ENCODE measurements at regions not wholly inside any gene's neighbourhood (a gene's known extent, or its start where the extent isn't known, plus 50 kb on each side); places are given as distances from the start of the nearest gene placed in this dataset.
A peak's percentile ranks its signal among the peaks of the same experiment; 100 is the strongest.
"Not testable (repeated sequence)": the region's sequence is repeated elsewhere in the genome, so short reads cannot be mapped to it uniquely, and the experiment has no call there.

DNA sequence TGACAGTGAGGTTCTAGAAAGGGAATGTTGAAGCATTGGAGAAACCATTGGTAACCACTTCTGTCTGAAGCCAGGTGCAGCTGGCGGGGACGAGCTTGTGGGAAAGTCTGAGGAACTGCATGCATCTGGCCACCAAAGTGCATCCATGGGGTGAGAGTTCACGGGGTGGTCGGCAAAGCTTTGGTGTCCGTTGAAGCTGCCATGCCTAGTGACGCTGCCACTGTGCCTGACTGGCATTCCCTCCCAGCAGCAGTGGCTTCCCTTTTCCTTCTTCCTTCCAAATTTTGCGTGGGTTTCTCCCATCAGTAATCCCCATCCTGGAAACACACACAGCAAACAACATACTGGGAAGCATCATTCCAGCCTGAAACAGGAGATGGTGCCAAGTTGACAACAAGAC, 145.7 kb upstream of the ALDH1B1 start:
- H3K4me3 Mint-ChIP-seq: no peak overlapping the region
- no peaks in the 10 kb centered on the region for H3K27me3 Mint-ChIP-seq
- H3K27ac Mint-ChIP-seq: no peak overlapping the region
- DNase-seq: no peak
- no peaks in the 10 kb centered on the region for H3K9me3 Mint-ChIP-seq
- no peaks in the 10 kb centered on the region for H3K36me3 Mint-ChIP-seq (ENCODE audit: low read depth)
- H3K4me1 Mint-ChIP-seq (ENCODE audit: low read depth): no peaks in the 10 kb centered on the region

DNA sequence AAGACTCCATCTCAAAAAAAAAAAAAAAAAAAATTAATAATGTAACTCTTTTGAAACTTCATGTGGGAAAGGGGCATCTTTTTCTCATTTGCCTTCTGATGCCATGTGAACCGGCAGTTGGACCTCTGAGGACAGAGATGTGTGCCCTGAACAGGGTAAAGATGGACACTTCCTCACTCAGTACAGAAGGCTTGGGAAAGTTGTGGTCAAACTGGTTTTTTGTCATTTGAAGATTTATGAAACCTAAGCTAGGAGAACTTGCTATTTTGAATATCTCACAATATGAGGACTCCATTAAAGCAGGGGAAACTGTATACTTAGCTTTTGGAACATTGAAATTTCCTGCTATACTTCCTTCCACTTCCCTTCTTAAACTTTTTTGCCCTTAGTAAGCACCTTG, 147.5 kb upstream of the ALDH1B1 start:
- Mint-ChIP-seq H3K4me1 (ENCODE audit: low read depth) (no peaks in the 10 kb centered on the region), H3K4me3 (no peak overlapping the region), H3K36me3 (ENCODE audit: low read depth) (no peaks in the 10 kb centered on the region), H3K27me3 (no peaks in the 10 kb centered on the region), H3K27ac (no peak overlapping the region), H3K9me3 (no peaks in the 10 kb centered on the region)
- DNase-seq: no peak

DNA sequence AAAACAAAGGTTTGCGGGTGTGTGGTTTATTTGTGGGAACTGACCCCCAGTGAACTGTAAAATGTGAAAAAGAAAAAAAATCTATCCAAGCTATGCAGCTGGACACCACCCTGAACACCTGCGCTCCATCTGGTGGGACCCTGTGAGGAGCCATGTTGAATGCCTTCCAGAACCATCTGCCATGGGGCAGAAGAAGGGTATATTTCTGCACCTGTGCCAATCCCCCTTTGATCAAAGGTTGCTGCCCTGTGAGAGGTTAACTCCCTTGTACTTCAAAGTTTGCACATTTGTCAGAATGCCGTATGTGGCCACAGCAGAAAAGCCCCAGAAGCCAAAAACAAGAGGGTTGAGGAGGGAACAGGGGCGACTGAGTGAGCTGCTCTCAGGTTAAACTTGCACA, 148.5 kb upstream of the ALDH1B1 start:
- no peak for DNase-seq
- no peak overlapping the region for H3K27ac Mint-ChIP-seq

DNA sequence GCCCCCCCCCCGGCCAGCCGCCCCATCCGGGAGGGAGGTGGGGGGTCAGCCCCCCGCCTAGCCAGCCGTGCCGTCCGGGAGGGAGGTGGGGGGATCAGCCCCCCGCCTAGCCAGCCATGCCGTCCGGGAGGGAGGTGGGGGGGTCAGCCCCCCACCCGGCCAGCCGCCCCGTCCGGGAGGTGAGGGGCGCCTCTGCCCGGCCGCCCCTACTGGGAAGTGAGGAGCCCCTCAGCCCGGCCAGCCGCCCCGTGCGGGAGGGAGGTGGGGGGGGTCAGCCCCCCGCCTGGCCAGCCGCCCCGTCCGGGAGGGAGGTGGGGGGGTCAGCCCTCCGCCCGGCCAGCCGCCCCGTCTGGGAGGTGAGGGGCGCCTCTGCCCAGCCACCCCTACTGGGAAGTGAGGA, 150.4 kb upstream of the ALDH1B1 start:
- H3K4me3 Mint-ChIP-seq; H3K9me3 Mint-ChIP-seq; H3K4me1 Mint-ChIP-seq (ENCODE audit: low read depth); H3K27me3 Mint-ChIP-seq; H3K27ac Mint-ChIP-seq; DNase-seq; H3K36me3 Mint-ChIP-seq (ENCODE audit: low read depth): not testable (repeated sequence)

More for the DNA sequence above, 148.5 kb upstream of the ALDH1B1 start:
- Mint-ChIP-seq H3K9me3 (no peaks in the 10 kb centered on the region), H3K4me3 (no peak overlapping the region), H3K36me3 (ENCODE audit: low read depth) (no peaks in the 10 kb centered on the region), H3K27me3 (no peaks in the 10 kb centered on the region), H3K4me1 (ENCODE audit: low read depth) (no peaks in the 10 kb centered on the region)

DNA sequence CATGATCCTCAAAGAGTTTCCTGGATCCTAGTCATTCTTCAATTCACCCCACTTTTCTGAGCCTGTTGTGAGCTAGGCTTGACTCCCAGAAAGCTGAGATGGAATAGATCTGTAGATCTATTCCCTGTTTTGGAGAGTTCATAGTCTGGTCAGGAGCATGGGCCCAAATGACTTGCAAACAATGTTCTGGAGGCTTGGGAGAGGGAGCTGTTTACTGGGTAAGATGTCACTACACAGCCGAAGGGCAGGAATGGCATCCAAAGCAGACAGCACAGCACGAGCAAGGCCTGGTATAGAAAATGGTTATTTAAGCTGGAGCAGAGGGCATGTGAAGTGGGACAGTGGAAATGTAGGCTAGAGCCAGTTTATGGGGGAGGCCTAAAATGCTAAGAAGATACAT, 152.5 kb upstream of the ALDH1B1 start:
- Mint-ChIP-seq H3K36me3 (ENCODE audit: low read depth) (no peaks in the 10 kb centered on the region), H3K27ac (no peak overlapping the region), H3K4me1 (ENCODE audit: low read depth) (no peaks in the 10 kb centered on the region)

DNA sequence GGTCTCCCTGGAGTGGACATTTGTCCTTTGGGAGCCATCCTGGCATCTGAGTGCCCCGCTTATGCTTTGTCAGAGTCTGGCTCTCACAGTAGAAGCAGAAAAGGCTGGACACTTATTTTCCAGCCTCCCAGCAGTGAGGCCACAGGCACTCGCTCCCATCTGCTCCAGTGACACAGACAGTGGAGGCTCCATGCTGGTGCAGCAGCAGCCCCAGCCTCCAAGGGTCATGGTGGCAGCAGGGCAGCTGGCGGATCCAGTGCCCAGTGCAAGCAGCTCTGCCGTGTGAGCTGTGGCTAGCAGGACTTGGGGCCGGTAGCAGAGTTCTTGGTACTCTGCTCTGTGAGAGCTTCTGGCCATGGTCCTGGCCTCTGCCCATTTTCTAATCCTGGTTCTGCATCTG, 157.3 kb upstream of the ALDH1B1 start:
- H3K36me3 Mint-ChIP-seq (ENCODE audit: low read depth): no peaks in the 10 kb centered on the region
- H3K27me3 Mint-ChIP-seq: peaks cover 3% of the 10 kb centered on the region
- no peak overlapping the region for H3K4me3 Mint-ChIP-seq
- no peak overlapping the region for H3K27ac Mint-ChIP-seq
- H3K4me1 Mint-ChIP-seq (ENCODE audit: low read depth): no peaks in the 10 kb centered on the region
- no peaks in the 10 kb centered on the region for H3K9me3 Mint-ChIP-seq
- no peak for DNase-seq

More for the DNA sequence above, 152.5 kb upstream of the ALDH1B1 start:
- DNase-seq: no peak
- Mint-ChIP-seq H3K4me3 (no peak overlapping the region), H3K9me3 (no peaks in the 10 kb centered on the region), H3K27me3 (no peaks in the 10 kb centered on the region)

DNA sequence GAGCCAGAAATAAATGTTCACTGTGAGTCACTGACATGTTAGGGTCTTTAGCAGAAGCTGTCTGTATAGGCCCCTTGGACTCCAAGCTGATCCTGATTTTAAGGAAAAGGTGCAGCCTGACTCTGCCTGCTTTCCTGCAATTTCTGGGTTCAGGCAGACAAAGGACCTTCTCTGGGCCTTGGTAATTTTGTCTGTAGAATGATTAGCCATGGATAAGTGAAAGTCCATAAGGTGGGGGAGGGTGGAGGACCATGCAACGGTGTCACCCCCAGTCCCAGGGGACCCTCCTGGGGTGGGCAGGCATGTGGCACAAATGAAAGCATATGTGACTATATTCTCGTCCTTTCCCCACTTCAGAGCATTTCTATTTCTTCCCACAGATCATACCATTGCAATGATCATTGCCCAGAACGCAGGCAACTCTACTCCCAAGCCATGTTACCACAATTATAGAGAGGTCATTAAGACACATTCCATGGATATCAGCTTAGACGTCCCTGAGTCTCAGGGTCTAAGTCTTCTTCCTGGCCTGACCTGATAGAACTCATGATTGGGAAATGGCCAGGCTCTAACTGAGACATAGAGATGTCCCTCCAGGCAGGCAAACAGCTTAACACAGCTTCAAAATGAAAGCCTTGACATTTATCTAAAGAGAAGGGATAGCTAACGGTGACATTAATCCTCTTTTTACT, 157.9 kb upstream of the ALDH1B1 start:
- H3K36me3 Mint-ChIP-seq (ENCODE audit: low read depth): no peaks in the 10 kb centered on the region
- peaks cover 4% of the 10 kb centered on the region for H3K27me3 Mint-ChIP-seq
- H3K9me3 Mint-ChIP-seq: no peaks in the 10 kb centered on the region
- H3K4me3 Mint-ChIP-seq: no peak overlapping the region
- H3K4me1 Mint-ChIP-seq (ENCODE audit: low read depth): no peaks in the 10 kb centered on the region
- DNase-seq: no peak
- H3K27ac Mint-ChIP-seq: no peak overlapping the region

DNA sequence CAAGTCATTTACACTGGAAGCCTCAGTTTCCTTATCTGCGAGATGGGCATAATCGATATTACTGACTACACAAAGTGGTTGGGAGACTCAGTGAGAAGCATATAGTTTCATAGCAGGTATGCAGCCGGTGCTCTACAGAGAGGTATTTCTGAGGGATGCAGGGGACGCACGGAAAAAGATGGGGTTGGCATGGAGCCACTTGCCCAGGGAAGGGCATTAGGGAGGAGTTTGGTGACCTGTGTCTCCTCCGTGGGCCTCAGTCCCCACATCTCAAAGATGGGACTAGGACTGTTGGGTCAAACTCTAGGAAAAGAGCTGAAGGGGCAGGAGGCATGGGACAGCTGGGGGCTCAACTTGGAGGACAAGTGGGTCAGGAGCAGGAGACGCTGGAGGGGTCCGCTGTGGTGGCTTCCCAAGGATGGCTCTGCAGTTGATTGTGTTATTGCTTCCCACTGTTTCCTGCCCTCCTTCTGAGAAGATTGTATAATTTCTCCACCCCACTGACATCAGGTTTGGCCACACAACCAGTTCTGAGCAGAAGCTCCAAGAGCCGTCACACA, 158.6 kb upstream of the ALDH1B1 start:
- peaks cover 9% of the 10 kb centered on the region for H3K27me3 Mint-ChIP-seq
- DNase-seq: no peak
- no peak overlapping the region for H3K27ac Mint-ChIP-seq
- no peaks in the 10 kb centered on the region for H3K4me1 Mint-ChIP-seq (ENCODE audit: low read depth)
- H3K36me3 Mint-ChIP-seq (ENCODE audit: low read depth): no peaks in the 10 kb centered on the region
- no peaks in the 10 kb centered on the region for H3K9me3 Mint-ChIP-seq
- no peak overlapping the region for H3K4me3 Mint-ChIP-seq

DNA sequence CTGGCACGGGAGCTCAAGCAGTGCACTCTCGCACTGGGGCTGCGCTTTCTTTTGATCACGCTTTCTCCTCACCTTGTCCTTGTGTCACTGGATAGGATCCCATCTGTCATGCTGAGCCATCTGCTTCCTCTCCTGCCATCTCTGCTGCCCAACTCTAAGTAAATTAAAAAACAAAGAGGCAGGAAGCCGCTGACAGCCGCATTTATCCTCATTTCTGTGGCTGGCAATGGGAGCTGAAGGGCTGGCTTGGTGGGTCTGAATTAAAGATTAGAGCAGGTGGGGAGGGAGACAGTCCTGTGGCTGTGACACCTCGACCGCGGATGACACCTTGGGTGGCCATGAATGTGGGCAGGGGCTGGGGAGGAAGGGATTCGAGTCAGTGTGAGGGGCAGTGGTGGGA, 159.2 kb upstream of the ALDH1B1 start:
- Mint-ChIP-seq H3K27me3 (peaks cover 9% of the 10 kb centered on the region), H3K4me3 (no peak overlapping the region), H3K9me3 (no peaks in the 10 kb centered on the region), H3K4me1 (ENCODE audit: low read depth) (no peaks in the 10 kb centered on the region), H3K27ac (no peak overlapping the region), H3K36me3 (ENCODE audit: low read depth) (no peaks in the 10 kb centered on the region)
- no peak for DNase-seq

DNA sequence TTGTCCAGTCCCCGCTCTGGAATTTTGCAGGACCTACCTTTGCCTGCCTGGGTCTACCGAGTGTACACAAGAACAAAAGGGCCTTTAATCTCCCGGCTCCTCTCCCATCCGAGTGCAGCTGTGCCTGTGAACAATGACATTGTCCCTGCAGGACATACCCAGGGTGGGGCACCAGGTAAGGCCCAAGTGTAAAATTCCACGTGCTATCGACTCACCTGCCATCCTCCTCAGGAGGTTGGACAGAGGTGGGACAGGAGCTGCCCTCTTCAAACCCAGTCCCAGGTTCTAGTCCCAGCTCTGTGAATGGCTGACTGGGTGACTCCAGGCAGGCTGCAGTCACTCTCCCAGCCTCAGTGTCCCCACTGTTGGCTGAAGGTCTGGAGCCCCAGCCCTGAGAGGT, 159.6 kb upstream of the ALDH1B1 start:
- Mint-ChIP-seq H3K9me3 (no peaks in the 10 kb centered on the region), H3K27ac (no peak overlapping the region), H3K36me3 (ENCODE audit: low read depth) (no peaks in the 10 kb centered on the region), H3K4me1 (ENCODE audit: low read depth) (peaks cover 2% of the 10 kb centered on the region), H3K4me3 (no peak overlapping the region), H3K27me3 (peaks cover 9% of the 10 kb centered on the region)
- DNase-seq: no peak

DNA sequence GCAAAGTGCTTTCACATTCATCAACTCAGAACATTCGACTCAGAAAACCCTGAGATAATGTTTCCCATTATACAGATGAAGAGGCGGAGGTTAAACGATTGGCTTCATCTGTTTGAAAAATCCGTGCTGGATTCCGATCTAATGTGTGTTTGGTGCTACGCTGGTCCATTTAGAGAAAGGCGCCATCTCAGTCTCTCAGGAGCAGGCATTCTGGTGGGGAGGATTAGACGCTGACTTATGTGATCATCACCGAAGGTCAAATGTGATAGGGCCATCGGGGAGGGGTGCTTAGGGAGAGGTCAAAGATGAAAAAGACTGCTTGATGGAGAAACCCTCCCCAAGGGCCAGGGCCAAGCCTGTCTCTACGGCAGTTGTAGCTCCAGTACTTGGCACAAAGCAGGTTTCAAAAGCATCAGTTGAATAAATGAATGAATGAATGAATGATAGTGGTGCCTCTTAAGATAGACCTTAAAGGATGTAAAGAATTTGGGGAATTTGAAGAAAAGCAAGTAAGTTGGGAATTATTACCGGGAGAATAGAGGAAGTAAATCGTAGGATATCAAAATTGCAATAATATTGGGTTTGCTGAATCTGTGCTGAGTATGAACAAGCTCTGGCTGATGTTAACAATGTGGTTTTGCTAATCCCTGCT, 160.6 kb upstream of the SHB start:
- DNase-seq: no peak
- no peak overlapping the region for H3K4me3 Mint-ChIP-seq
- H3K27me3 Mint-ChIP-seq: peaks cover 11% of the 10 kb centered on the region
- no peak overlapping the region for H3K27ac Mint-ChIP-seq
- no peaks in the 10 kb centered on the region for H3K36me3 Mint-ChIP-seq (ENCODE audit: low read depth)
- peaks cover 16% of the 10 kb centered on the region for H3K4me1 Mint-ChIP-seq (ENCODE audit: low read depth)
- H3K9me3 Mint-ChIP-seq: no peaks in the 10 kb centered on the region

DNA sequence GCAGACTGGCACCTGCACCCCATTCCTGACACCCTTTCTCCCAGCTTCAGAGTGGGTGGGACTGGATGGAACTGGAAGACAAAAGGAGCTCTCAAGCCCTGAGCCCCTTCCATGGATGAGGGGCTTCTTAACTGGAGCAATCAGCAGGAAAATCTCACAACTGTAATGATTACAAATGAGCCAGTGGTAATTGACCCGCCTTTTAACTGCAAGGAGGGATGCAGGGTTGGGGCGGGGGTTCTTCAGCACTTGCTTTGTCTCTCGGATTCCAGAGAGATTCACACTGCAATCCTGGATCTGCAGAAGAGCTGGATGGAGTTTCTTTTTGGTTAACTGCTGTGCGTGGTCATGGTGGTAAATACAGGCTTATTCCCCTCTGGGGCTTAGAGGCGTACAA, 160.1 kb upstream of the SHB start:
- Mint-ChIP-seq H3K9me3 (no peaks in the 10 kb centered on the region), H3K27ac (no peak overlapping the region), H3K4me1 (ENCODE audit: low read depth) (peaks cover 16% of the 10 kb centered on the region), H3K4me3 (no peak overlapping the region), H3K27me3 (peaks cover 9% of the 10 kb centered on the region), H3K36me3 (ENCODE audit: low read depth) (no peaks in the 10 kb centered on the region)
- no peak for DNase-seq

DNA sequence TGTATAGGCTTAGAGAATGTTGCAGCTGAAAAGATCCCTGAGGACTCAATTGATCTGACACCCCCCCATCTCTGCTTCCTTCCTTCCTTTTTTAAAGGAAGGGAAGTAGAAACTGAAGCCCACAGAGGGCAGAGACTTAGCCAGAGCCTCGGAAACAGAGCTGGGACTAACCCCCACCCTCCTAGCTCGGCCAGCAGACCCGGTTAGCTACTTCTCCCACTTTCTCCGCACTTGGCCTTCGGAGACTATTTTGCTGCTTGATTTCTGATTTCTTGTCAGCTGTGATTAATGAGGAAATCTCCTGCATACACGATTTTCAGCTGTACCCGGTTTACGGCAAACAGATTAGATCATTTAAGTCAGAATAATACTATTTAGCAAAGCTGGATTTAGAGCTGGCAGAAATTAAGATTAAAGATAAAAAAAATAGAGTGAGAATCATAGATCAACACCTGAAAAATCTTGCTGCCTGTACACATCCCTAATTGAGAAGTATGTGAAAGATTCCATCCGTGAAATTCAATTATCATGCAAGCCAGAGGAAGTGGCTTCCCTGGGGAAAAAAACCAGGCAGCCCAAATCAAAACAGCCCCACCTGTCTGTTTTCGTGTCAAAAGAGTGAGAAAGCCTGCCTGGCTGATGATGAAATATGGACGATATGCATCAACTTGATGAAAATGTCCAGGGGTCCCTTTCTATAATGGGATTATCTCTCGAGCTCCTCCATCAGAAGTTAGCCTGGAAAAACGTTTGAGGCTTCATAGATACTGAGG, 159.5 kb upstream of the SHB start:
- DNase-seq: no peak
- no peak overlapping the region for H3K27ac Mint-ChIP-seq
- H3K9me3 Mint-ChIP-seq: no peaks in the 10 kb centered on the region
- H3K4me1 Mint-ChIP-seq (ENCODE audit: low read depth): peaks cover 16% of the 10 kb centered on the region
- H3K27me3 Mint-ChIP-seq: peaks cover 8% of the 10 kb centered on the region
- H3K4me3 Mint-ChIP-seq: no peak overlapping the region
- no peaks in the 10 kb centered on the region for H3K36me3 Mint-ChIP-seq (ENCODE audit: low read depth)

DNA sequence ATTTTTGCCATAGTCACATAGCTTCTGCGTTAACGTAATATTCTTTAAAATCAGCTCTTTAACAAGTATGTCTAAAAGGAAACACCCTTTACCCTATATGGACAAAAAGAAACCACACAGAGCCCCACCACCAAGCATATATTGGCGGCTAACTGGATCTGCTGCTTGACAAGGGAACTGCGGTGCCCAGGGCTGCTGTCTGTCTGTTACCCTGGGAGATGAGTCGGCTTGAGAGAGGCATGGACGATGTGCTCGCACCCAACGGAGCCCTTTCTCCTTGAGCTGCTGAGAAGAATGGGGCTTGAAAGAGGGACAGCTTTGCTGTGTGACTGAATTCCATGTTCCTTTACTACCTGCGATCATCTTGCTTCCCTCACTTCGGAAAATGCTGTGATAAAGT, 158.6 kb upstream of the SHB start:
- Mint-ChIP-seq H3K4me3 (peak overlapping the region; percentile 51), H3K27ac (no peak overlapping the region), H3K4me1 (ENCODE audit: low read depth) (peaks cover 16% of the 10 kb centered on the region)

DNA sequence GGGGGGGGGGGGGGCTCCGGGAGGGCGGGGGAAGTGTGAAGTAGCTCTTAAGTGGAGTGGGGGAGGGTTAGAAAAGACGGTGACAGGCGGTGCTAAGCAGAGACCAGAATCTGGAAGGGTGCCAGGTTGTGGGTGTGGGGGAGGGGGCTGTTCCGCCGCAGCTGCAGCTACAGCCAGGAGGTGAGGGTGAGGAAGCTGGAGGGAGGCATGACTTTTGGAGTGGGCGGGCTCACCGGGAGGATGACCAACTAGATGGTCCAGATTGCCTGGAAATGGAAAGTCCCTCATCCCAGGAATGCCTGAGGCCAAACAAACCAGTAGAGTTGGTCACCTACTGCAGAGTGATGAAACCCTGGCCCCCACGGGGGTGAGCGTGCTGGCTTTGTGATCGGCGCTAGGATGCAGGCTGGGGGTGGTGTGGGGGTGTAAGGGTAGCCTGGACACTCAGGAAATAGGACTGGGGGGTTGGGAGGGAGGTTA, 158.1 kb upstream of the SHB start:
- Mint-ChIP-seq H3K4me3 (peak overlapping the region; percentile 51), H3K36me3 (ENCODE audit: low read depth) (no peaks in the 10 kb centered on the region), H3K9me3 (peaks cover under 1% of the 10 kb centered on the region), H3K4me1 (ENCODE audit: low read depth) (peaks cover 16% of the 10 kb centered on the region), H3K27me3 (peaks cover 11% of the 10 kb centered on the region), H3K27ac (no peak overlapping the region)
- peak; percentile 68 for DNase-seq

More for the DNA sequence above, 158.6 kb upstream of the SHB start:
- no peak for DNase-seq
- Mint-ChIP-seq H3K27me3 (peaks cover 11% of the 10 kb centered on the region), H3K9me3 (no peaks in the 10 kb centered on the region), H3K36me3 (ENCODE audit: low read depth) (no peaks in the 10 kb centered on the region)
